ENCODE measurements at regions not wholly inside any gene's neighbourhood (a gene's known extent, or its start where the extent isn't known, plus 50 kb on each side); places are given as distances from the start of the nearest gene placed in this dataset.

- Histone ChIP-seq H3K36me3 (ENCODE audit: insufficient read depth, low read length) (no peaks in the 10 kb centered on the region), H4K20me1 (ENCODE audit: insufficient read depth, low read length) (no peaks in the 10 kb centered on the region), H3K4me1 (ENCODE audit: insufficient read depth, low read length, poor library complexity, severe bottlenecking) (peaks cover 19% of the 10 kb centered on the region), H3K4me3 (ENCODE audit: low read depth, low read length, poor library complexity, severe bottlenecking) (no peak overlapping the region), H2AFZ (ENCODE audit: low read length) (no peak overlapping the region), H3K79me2 (ENCODE audit: insufficient read depth, low read depth, low read length) (no peaks in the 10 kb centered on the region), H3K27ac (ENCODE audit: low read depth, low read length, poor library complexity, severe bottlenecking) (no peak overlapping the region), H3K9me2 (ENCODE audit: insufficient read depth, low read length) (no peaks in the 10 kb centered on the region), H3K9me3 (ENCODE audit: low read length) (no peaks in the 10 kb centered on the region), H3K4me2 (ENCODE audit: low read length) (no peak overlapping the region)
- intact Hi-C loops (cut with micrococcal nuclease; ENCODE audit: unreplicated experiment): no loop called here
- TF ChIP-seq CTCF (conservative IDR thresholded peaks at IDR 0.05; ENCODE audit: low read length) (no peak), EZH2phosphoT487 (IDR thresholded peaks at IDR 0.05; ENCODE audit: borderline replicate concordance, low read depth, low read length) (no peak)
- CTCF ChIA-PET (ENCODE audit: unreplicated experiment): no interaction called here
- POLR2A ChIA-PET: no interaction called here
- BruUV-seq (replicated peaks): no TSS peak
- DNase-seq (ENCODE audit: low spot score): no peak
These were observed 295.4 kb downstream of the CSNK1G3 start for GRCh38 chr5:123807177-123807945.

GRCh38 chr5:123806644-123807043 lies 294.7 kb downstream of the CSNK1G3 start:
- no peak for TF ChIP-seq CTCF (conservative IDR thresholded peaks at IDR 0.05; ENCODE audit: low read length)
- TF ChIP-seq EZH2phosphoT487 (IDR thresholded peaks at IDR 0.05; ENCODE audit: borderline replicate concordance, low read depth, low read length): no peak
- H2AFZ ChIP-seq (ENCODE audit: low read length): no peak overlapping the region
- ChIA-PET POLR2A (no interaction called here), CTCF (ENCODE audit: unreplicated experiment) (no interaction called here)
- no peak overlapping the region for H3K4me2 ChIP-seq (ENCODE audit: low read length)
- no peak overlapping the region for H3K4me3 ChIP-seq (ENCODE audit: low read depth, low read length, poor library complexity, severe bottlenecking)
- no peak overlapping the region for H3K27ac ChIP-seq (ENCODE audit: low read depth, low read length, poor library complexity, severe bottlenecking)
- no peaks in the 10 kb centered on the region for H3K36me3 ChIP-seq (ENCODE audit: insufficient read depth, low read length)
- no peaks in the 10 kb centered on the region for H3K79me2 ChIP-seq (ENCODE audit: insufficient read depth, low read depth, low read length)
- H3K4me1 ChIP-seq (ENCODE audit: insufficient read depth, low read length, poor library complexity, severe bottlenecking): peaks cover 19% of the 10 kb centered on the region
- DNase-seq (ENCODE audit: low spot score): no peak
- no TSS peak for BruUV-seq (replicated peaks)
- H3K9me3 ChIP-seq (ENCODE audit: low read length): no peaks in the 10 kb centered on the region
- intact Hi-C loops (cut with micrococcal nuclease; ENCODE audit: unreplicated experiment): no loop called here
- no peaks in the 10 kb centered on the region for H3K9me2 ChIP-seq (ENCODE audit: insufficient read depth, low read length)
- H4K20me1 ChIP-seq (ENCODE audit: insufficient read depth, low read length): no peaks in the 10 kb centered on the region

GRCh38 chr5:123805300-123805699 lies 293.3 kb downstream of the CSNK1G3 start:
- CTCF ChIA-PET (ENCODE audit: unreplicated experiment): no interaction called here
- intact Hi-C loops (cut with micrococcal nuclease; ENCODE audit: unreplicated experiment): no loop called here
- POLR2A ChIA-PET: no interaction called here
- H3K9me3 ChIP-seq (ENCODE audit: low read length): no peaks in the 10 kb centered on the region
- H3K4me3 ChIP-seq (ENCODE audit: low read depth, low read length, poor library complexity, severe bottlenecking): no peak overlapping the region
- H2AFZ ChIP-seq (ENCODE audit: low read length): no peak overlapping the region
- no peaks in the 10 kb centered on the region for H3K36me3 ChIP-seq (ENCODE audit: insufficient read depth, low read length)
- no peaks in the 10 kb centered on the region for H4K20me1 ChIP-seq (ENCODE audit: insufficient read depth, low read length)
- H3K9me2 ChIP-seq (ENCODE audit: insufficient read depth, low read length): no peaks in the 10 kb centered on the region
- H3K79me2 ChIP-seq (ENCODE audit: insufficient read depth, low read depth, low read length): no peaks in the 10 kb centered on the region
- BruUV-seq (replicated peaks): no TSS peak
- no peak for DNase-seq (ENCODE audit: low spot score)
- H3K27ac ChIP-seq (ENCODE audit: low read depth, low read length, poor library complexity, severe bottlenecking): no peak overlapping the region
- H3K4me2 ChIP-seq (ENCODE audit: low read length): no peak overlapping the region
- H3K4me1 ChIP-seq (ENCODE audit: insufficient read depth, low read length, poor library complexity, severe bottlenecking): peaks cover 15% of the 10 kb centered on the region
- no peak for TF ChIP-seq EZH2phosphoT487 (IDR thresholded peaks at IDR 0.05; ENCODE audit: borderline replicate concordance, low read depth, low read length)
- no peak for TF ChIP-seq CTCF (conservative IDR thresholded peaks at IDR 0.05; ENCODE audit: low read length)
